CD8-positive, alpha-beta memory T cell (primary cell): ENCODE measurements at regions not wholly inside any gene's neighbourhood (a gene's known extent, or its start where the extent isn't known, plus 50 kb on each side); places are given as distances from the start of the nearest gene placed in this dataset.

ENCODE experiments used
- CTCF ChIA-PET: fragments of 350-600 bp; sonication (Branson Sonifier 250); formaldehyde crosslinking; loops from one replicate; lab custom pipeline; 2021; ENCODE audit warnings: antibody characterized with exemption; lab: Charles Lee
- POLR2A ChIA-PET: fragments of 350-600 bp; sonication (Branson Sonifier 250); formaldehyde crosslinking; loops from one replicate; lab custom pipeline; 2021; ENCODE audit warnings: antibody characterized with exemption; lab: Charles Lee
- DNase-seq, 5 donors: peaks; one replicate each; pipeline versions ENCODE4 v3.0.0 to v3.0.0-alpha.2; 2020 to 2022; ENCODE audit warnings: mixed read lengths in 1 of 5
- H3K27ac ChIP-seq: one replicate; pipeline ENCODE4 v1.7.0; 2013; ENCODE audit warnings: low read depth, mild to moderate bottlenecking, low read length, moderate library complexity
- H3K27me3 ChIP-seq: 2 replicates; pipeline ENCODE4 v1.7.0; 2013; ENCODE audit warnings: low read length, mild to moderate bottlenecking; ENCODE audit not compliant: insufficient read depth, poor library complexity, severe bottlenecking
- H3K36me3 ChIP-seq: 2 replicates; pipeline ENCODE4 v1.7.0; 2013; ENCODE audit warnings: mild to moderate bottlenecking, low read length, moderate library complexity; ENCODE audit not compliant: insufficient read depth
- H3K4me1 ChIP-seq: 2 replicates; pipeline ENCODE4 v1.7.0; 2013; ENCODE audit warnings: mild to moderate bottlenecking, low read length, moderate library complexity; ENCODE audit not compliant: insufficient read depth
- H3K4me3 ChIP-seq: 2 replicates; pipeline ENCODE4 v1.7.0; 2013; ENCODE audit warnings: mild to moderate bottlenecking, low read length
- H3K9me3 ChIP-seq: 2 replicates; pipeline ENCODE4 v1.7.0; 2013; ENCODE audit warnings: mild to moderate bottlenecking, low read length
- H3K27ac Mint-ChIP-seq, 8 donors: one replicate each; pipeline ENCODE4 v1.8.0; 2020 to 2021; ENCODE audit warnings: mixed read lengths in 8 of 8, mild to moderate bottlenecking in 6 of 8, inconsistent platforms in 3 of 8, moderate library complexity in 3 of 8
- H3K27me3 Mint-ChIP-seq, 2 donors: one replicate each; pipeline ENCODE4 v1.8.0; 2020 to 2021; ENCODE audit warnings: mixed read lengths in 2 of 2, mild to moderate bottlenecking in 1 of 2, moderate library complexity in 1 of 2
- H3K36me3 Mint-ChIP-seq, 3 donors: one replicate each; pipeline ENCODE4 v1.8.0; 2020 to 2021; ENCODE audit warnings: mixed read lengths in 3 of 3, inconsistent platforms in 1 of 3, mild to moderate bottlenecking in 1 of 3
- H3K4me1 Mint-ChIP-seq, 3 donors: one replicate each; pipeline ENCODE4 v1.8.0; 2020 to 2021; ENCODE audit warnings: mixed read lengths in 3 of 3, inconsistent platforms in 1 of 3, mild to moderate bottlenecking in 1 of 3
- H3K4me3 Mint-ChIP-seq, 7 donors: one replicate each; pipeline ENCODE4 v1.8.0; 2020 to 2021; ENCODE audit warnings: mixed read lengths in 7 of 7, mild to moderate bottlenecking in 6 of 7, moderate library complexity in 4 of 7, inconsistent platforms in 2 of 7
- H3K9me3 Mint-ChIP-seq, 5 donors: one replicate each; pipeline ENCODE4 v1.8.0; 2020 to 2022; ENCODE audit warnings: mixed read lengths in 5 of 5, mild to moderate bottlenecking in 3 of 5, moderate library complexity in 2 of 5, inconsistent platforms in 1 of 5

GRCh38 chr10:7491949-7492659 lies 81.3 kb upstream of the SFMBT2 start:
- Mint-ChIP-seq H3K36me3 (peaks cover 0 to 4% (median 2%) of the 10 kb centered on the region in 3 donors), H3K9me3 (no peaks in the 10 kb centered on the region), H3K4me1 (peaks cover 52 to 69% (median 66%) of the 10 kb centered on the region in 3 donors), H3K27ac (peak overlapping the region; percentile 39 to 78 (median 71)), H3K4me3 (peak overlapping the region in 6 of 7 donors; percentile 4 to 86 (median 58)), H3K27me3 (no peaks in the 10 kb centered on the region)
- Histone ChIP-seq H3K9me3 (no peaks in the 10 kb centered on the region), H3K27ac (no peak overlapping the region), H3K4me3 (no peak overlapping the region), H3K27me3 (no peaks in the 10 kb centered on the region), H3K36me3 (no peaks in the 10 kb centered on the region), H3K4me1 (peaks cover 38% of the 10 kb centered on the region)
- DNase-seq: no peak
- ChIA-PET POLR2A (interaction anchor here (0.7 to 1.0 kb wide), 2 partner anchors 18 to 615 kb away, joined by 3 to 7 read pairs; no protein-coding TSS in a partner anchor), CTCF (interaction anchor here (0.8 to 1.6 kb wide), 2 partner anchors 31 to 33 kb away, joined by 3 to 7 read pairs; no protein-coding TSS in a partner anchor)

GRCh38 chr10:7491230-7491629 lies 80.4 kb upstream of the SFMBT2 start:
- Histone ChIP-seq H3K4me1 (peaks cover 46% of the 10 kb centered on the region), H3K4me3 (no peak overlapping the region), H3K27ac (no peak overlapping the region), H3K36me3 (no peaks in the 10 kb centered on the region), H3K27me3 (no peaks in the 10 kb centered on the region), H3K9me3 (no peaks in the 10 kb centered on the region)
- POLR2A ChIA-PET: interaction anchor here (0.7 kb wide), 1 partner anchor 614 kb away, joined by 7 read pairs; no protein-coding TSS in a partner anchor
- H3K9me3 Mint-ChIP-seq: no peaks in the 10 kb centered on the region
- peaks cover 57 to 75% (median 73%) of the 10 kb centered on the region in 3 donors for H3K4me1 Mint-ChIP-seq
- CTCF ChIA-PET: interaction anchor here (0.8 kb wide), 1 partner anchor 32 kb away, joined by 3 read pairs; no protein-coding TSS in a partner anchor
- peaks cover 0 to 4% (median 2%) of the 10 kb centered on the region in 3 donors for H3K36me3 Mint-ChIP-seq
- peak overlapping the region in 2 of 7 donors; percentile 32 to 62 for H3K4me3 Mint-ChIP-seq
- DNase-seq: no peak
- H3K27ac Mint-ChIP-seq: peak overlapping the region in 7 of 8 donors; percentile 39 to 78 (median 72)
- no peaks in the 10 kb centered on the region for H3K27me3 Mint-ChIP-seq

- H3K4me3 Mint-ChIP-seq: no peak overlapping the region
- H3K36me3 Mint-ChIP-seq: peaks cover 0 to 14% (median 2%) of the 10 kb centered on the region in 3 donors
- no peaks in the 10 kb centered on the region for H3K27me3 ChIP-seq
- CTCF ChIA-PET: no interaction called here
- no peaks in the 10 kb centered on the region for H3K9me3 ChIP-seq
- no peaks in the 10 kb centered on the region for H3K36me3 ChIP-seq
- H3K4me1 ChIP-seq: peaks cover 71% of the 10 kb centered on the region
- peaks cover 0 to 2% of the 10 kb centered on the region in 2 donors for H3K27me3 Mint-ChIP-seq
- no peaks in the 10 kb centered on the region for H3K9me3 Mint-ChIP-seq
- H3K27ac ChIP-seq: no peak overlapping the region
- DNase-seq: no peak
- peaks cover 75 to 90% (median 83%) of the 10 kb centered on the region in 3 donors for H3K4me1 Mint-ChIP-seq
- no peak overlapping the region for H3K4me3 ChIP-seq
- POLR2A ChIA-PET: no interaction called here
- H3K27ac Mint-ChIP-seq: no peak overlapping the region
Observed at GRCh38 chr10:7488418-7488829, 77.6 kb upstream of the SFMBT2 start.

- CTCF ChIA-PET: interaction anchor here (1.2 kb wide), 1 partner anchor 63 kb away, joined by 3 read pairs; no protein-coding TSS in a partner anchor
- Histone ChIP-seq H3K36me3 (no peaks in the 10 kb centered on the region), H3K27me3 (no peaks in the 10 kb centered on the region), H3K4me3 (no peak overlapping the region), H3K27ac (no peak overlapping the region), H3K4me1 (peaks cover 71% of the 10 kb centered on the region), H3K9me3 (no peaks in the 10 kb centered on the region)
- peak overlapping the region in 2 of 8 donors; percentile 59 for H3K27ac Mint-ChIP-seq
- peaks cover 0 to 15% (median 2%) of the 10 kb centered on the region in 3 donors for H3K36me3 Mint-ChIP-seq
- peak overlapping the region in 2 of 7 donors; percentile 4 to 17 for H3K4me3 Mint-ChIP-seq
- H3K4me1 Mint-ChIP-seq: peaks cover 75 to 90% (median 83%) of the 10 kb centered on the region in 3 donors
- H3K9me3 Mint-ChIP-seq: no peaks in the 10 kb centered on the region
- DNase-seq: no peak
- POLR2A ChIA-PET: no interaction called here
- peaks cover 0 to 2% of the 10 kb centered on the region in 2 donors for H3K27me3 Mint-ChIP-seq
Observed at GRCh38 chr10:7487528-7487927, 76.7 kb upstream of the SFMBT2 start.

- Mint-ChIP-seq H3K4me1 (peaks cover 70 to 88% (median 82%) of the 10 kb centered on the region in 3 donors), H3K27me3 (peaks cover 0 to 2% of the 10 kb centered on the region in 2 donors), H3K4me3 (peak overlapping the region in 1 of 7 donors; percentile 22), H3K27ac (peak overlapping the region in 2 of 8 donors; percentile 60 to 63), H3K9me3 (no peaks in the 10 kb centered on the region), H3K36me3 (peaks cover 0 to 15% (median 2%) of the 10 kb centered on the region in 3 donors)
- H3K27ac ChIP-seq: no peak overlapping the region
- no peaks in the 10 kb centered on the region for H3K36me3 ChIP-seq
- DNase-seq: no peak
- ChIA-PET CTCF (interaction anchor here (1.2 kb wide), 2 partner anchors 39 to 62 kb away, joined by 3 read pairs; no protein-coding TSS in a partner anchor), POLR2A (no interaction called here)
- no peaks in the 10 kb centered on the region for H3K27me3 ChIP-seq
- peaks cover 71% of the 10 kb centered on the region for H3K4me1 ChIP-seq
- no peaks in the 10 kb centered on the region for H3K9me3 ChIP-seq
- H3K4me3 ChIP-seq: no peak overlapping the region
Observed at GRCh38 chr10:7486528-7486927, 75.7 kb upstream of the SFMBT2 start.

GRCh38 chr10:7485799-7486198 lies 75.0 kb upstream of the SFMBT2 start:
- H3K36me3 ChIP-seq: no peaks in the 10 kb centered on the region
- CTCF ChIA-PET: interaction anchor here (1.0 to 1.5 kb wide), 2 partner anchors 38 to 75 kb away, joined by 3 to 4 read pairs; partner anchors contain the start of gene SFMBT2
- no peaks in the 10 kb centered on the region for H3K9me3 Mint-ChIP-seq
- H3K27ac ChIP-seq: peak overlapping the region; percentile 52
- POLR2A ChIA-PET: no interaction called here
- peaks cover 73 to 88% (median 82%) of the 10 kb centered on the region in 3 donors for H3K4me1 Mint-ChIP-seq
- H3K27me3 ChIP-seq: no peaks in the 10 kb centered on the region
- peaks cover 0 to 2% of the 10 kb centered on the region in 2 donors for H3K27me3 Mint-ChIP-seq
- no peak for DNase-seq
- H3K27ac Mint-ChIP-seq: peak overlapping the region; percentile 36 to 98 (median 90)
- H3K4me1 ChIP-seq: peaks cover 71% of the 10 kb centered on the region
- H3K9me3 ChIP-seq: no peaks in the 10 kb centered on the region
- H3K4me3 Mint-ChIP-seq: peak overlapping the region; percentile 37 to 82 (median 79)
- peaks cover 0 to 15% (median 0%) of the 10 kb centered on the region in 3 donors for H3K36me3 Mint-ChIP-seq
- peak overlapping the region; percentile 1 for H3K4me3 ChIP-seq

GRCh38 chr10:7485244-7485556 lies 74.4 kb upstream of the SFMBT2 start:
- H3K4me3 ChIP-seq: peak overlapping the region; percentile 57
- peaks cover 0 to 15% (median 0%) of the 10 kb centered on the region in 3 donors for H3K36me3 Mint-ChIP-seq
- H3K27me3 Mint-ChIP-seq: peaks cover 0 to 2% of the 10 kb centered on the region in 2 donors
- no peaks in the 10 kb centered on the region for H3K9me3 Mint-ChIP-seq
- POLR2A ChIA-PET: interaction anchor here (0.5 to 1.6 kb wide), 6 partner anchors 19 to 1827 kb away, joined by 3 to 18 read pairs (median 4); partner anchors contain the start of gene SFMBT2
- peak overlapping the region; percentile 37 to 82 (median 79) for H3K4me3 Mint-ChIP-seq
- no peaks in the 10 kb centered on the region for H3K9me3 ChIP-seq
- peaks cover 77 to 91% (median 87%) of the 10 kb centered on the region in 3 donors for H3K4me1 Mint-ChIP-seq
- H3K27me3 ChIP-seq: no peaks in the 10 kb centered on the region
- CTCF ChIA-PET: interaction anchor here (1.0 to 1.5 kb wide), 5 partner anchors 13 to 74 kb away, joined by 3 to 7 read pairs (median 5); partner anchors contain the start of gene SFMBT2
- H3K27ac ChIP-seq: peak overlapping the region; percentile 52
- H3K27ac Mint-ChIP-seq: peak overlapping the region; percentile 74 to 98 (median 91)
- H3K36me3 ChIP-seq: no peaks in the 10 kb centered on the region
- DNase-seq: peak in 2 of 5 donors; percentile 26 to 36
- peaks cover 77% of the 10 kb centered on the region for H3K4me1 ChIP-seq
